WTC11 (cell line): ENCODE measurements at regions not wholly inside any gene's neighbourhood (a gene's known extent, or its start where the extent isn't known, plus 50 kb on each side); places are given as distances from the start of the nearest gene placed in this dataset.

Experiments
- ATAC-seq: fragments of 200-7000 bp; cut with Tn5 transposase; 2 replicates; pipeline ENCODE4 v1.10.0; 2021; ENCODE audit warnings: mild to moderate bottlenecking, moderate library complexity
- CTCF ChIA-PET: fragments of 300-600 bp; sonication (Branson Sonifier 250); formaldehyde crosslinking; loops from one replicate; lab custom pipeline; 2021; ENCODE audit warnings: antibody characterized with exemption; lab: Charles Lee
- POLR2A ChIA-PET: fragments of 350-600 bp; sonication (Branson Sonifier 250); formaldehyde crosslinking; loops from one replicate; lab custom pipeline; 2021; ENCODE audit warnings: antibody characterized with exemption; lab: Charles Lee
- DNase-seq: peaks from one replicate; pipeline ENCODE4 v3.0.0; 2021; ENCODE audit warnings: low spot score
- H3K27ac Mint-ChIP-seq: 2 replicates; pipeline ENCODE4 v1.8.0; 2021; ENCODE audit warnings: mixed read lengths
- H3K27me3 Mint-ChIP-seq: 2 replicates; pipeline ENCODE4 v1.8.0; 2021; ENCODE audit warnings: low read depth, mild to moderate bottlenecking, moderate library complexity, mixed read lengths
- H3K36me3 Mint-ChIP-seq: 2 replicates; pipeline ENCODE4 v1.8.0; 2021; ENCODE audit warnings: mixed read lengths
- H3K4me1 Mint-ChIP-seq: 2 replicates; pipeline ENCODE4 v1.8.0; 2022; ENCODE audit warnings: mixed read lengths
- H3K4me3 Mint-ChIP-seq: 2 replicates; pipeline ENCODE4 v1.8.0; 2021; ENCODE audit warnings: mild to moderate bottlenecking, moderate library complexity, mixed read lengths
- H3K9me3 Mint-ChIP-seq: 2 replicates; pipeline ENCODE4 v1.8.0; 2021; ENCODE audit warnings: mixed read lengths
- CBFB ChIP-seq: sonication (generic); formaldehyde crosslinking; IDR thresholded peaks from 2 replicates; pipeline ENCODE4 v1.8.1; 2022; ENCODE audit warnings: mild to moderate bottlenecking, low read depth, missing genetic modification reagents
- CDX4 ChIP-seq: fragments of 250-450 bp; sonication (Bioruptor Pico); IDR thresholded peaks from 2 replicates; pipeline ENCODE4 v1.9.0; 2021; ENCODE audit warnings: moderate library complexity, mild to moderate bottlenecking, inconsistent platforms, borderline replicate concordance
- FOXJ3 ChIP-seq: sonication (generic); formaldehyde crosslinking; IDR thresholded peaks from 2 replicates; pipeline ENCODE4 v1.9.0; 2021; ENCODE audit warnings: missing genetic modification reagents, mild to moderate bottlenecking, borderline replicate concordance
- HMGXB4 ChIP-seq: sonication (generic); formaldehyde crosslinking; IDR thresholded peaks from 2 replicates; pipeline ENCODE4 v1.8.1; 2023; ENCODE audit warnings: mild to moderate bottlenecking, moderate library complexity, missing genetic modification reagents
- JUN ChIP-seq: sonication (generic); formaldehyde crosslinking; IDR thresholded peaks from 2 replicates; pipeline ENCODE4 v1.8.0; 2023; ENCODE audit warnings: mild to moderate bottlenecking, missing genetic modification reagents
- KAT7 ChIP-seq: sonication (generic); formaldehyde crosslinking; IDR thresholded peaks from 2 replicates; pipeline ENCODE4 v1.8.1; 2023; ENCODE audit warnings: missing genetic modification reagents, mild to moderate bottlenecking, borderline replicate concordance
- NR3C1 ChIP-seq: sonication (generic); formaldehyde crosslinking; conservative IDR thresholded peaks from 2 replicates; pipeline ENCODE4 v1.8.1; 2023; ENCODE audit warnings: low read depth, mild to moderate bottlenecking, missing genetic modification reagents
- PRRX2 ChIP-seq: fragments of 250-450 bp; sonication (Bioruptor Pico); IDR thresholded peaks from 2 replicates; pipeline ENCODE4 v1.8.0; 2021; ENCODE audit warnings: mild to moderate bottlenecking
- SMAD4 ChIP-seq: sonication (generic); formaldehyde crosslinking; IDR thresholded peaks from 2 replicates; pipeline ENCODE4 v1.8.0; 2022; ENCODE audit warnings: mild to moderate bottlenecking, missing genetic modification reagents
- SOX15 ChIP-seq: fragments of 250-450 bp; sonication (Bioruptor Pico); IDR thresholded peaks from 2 replicates; pipeline ENCODE4 v1.9.0; 2021; ENCODE audit warnings: mild to moderate bottlenecking
- TEAD1 ChIP-seq: sonication (generic); formaldehyde crosslinking; IDR thresholded peaks from 2 replicates; pipeline ENCODE4 v1.8.0; 2022; ENCODE audit warnings: mild to moderate bottlenecking, missing genetic modification reagents
- ZNF121 ChIP-seq: sonication (generic); formaldehyde crosslinking; IDR thresholded peaks from 2 replicates; pipeline ENCODE4 v1.8.0; 2023; ENCODE audit warnings: missing genetic modification reagents
- ZNF219 ChIP-seq: sonication (generic); formaldehyde crosslinking; IDR thresholded peaks from 2 replicates; pipeline ENCODE4 v1.8.0; 2023; ENCODE audit warnings: missing genetic modification reagents, mild to moderate bottlenecking, borderline replicate concordance
- ZNF263 ChIP-seq: sonication (generic); formaldehyde crosslinking; IDR thresholded peaks from 2 replicates; pipeline ENCODE4 v1.8.1; 2022; ENCODE audit warnings: low read depth, mild to moderate bottlenecking, moderate library complexity, missing genetic modification reagents
- ZNF317 ChIP-seq: sonication (generic); formaldehyde crosslinking; IDR thresholded peaks from 2 replicates; pipeline ENCODE4 v1.8.1; 2023; ENCODE audit warnings: low read depth, mild to moderate bottlenecking, moderate library complexity, missing genetic modification reagents, borderline replicate concordance
- ZNF423 ChIP-seq: fragments of 250-450 bp; sonication (Bioruptor Pico); IDR thresholded peaks from 2 replicates; pipeline ENCODE4 v2.1.2; 2022; ENCODE audit warnings: mild to moderate bottlenecking, moderate library complexity
- ZNF671 ChIP-seq: fragments of 250-450 bp; sonication (Bioruptor Pico); IDR thresholded peaks from 2 replicates; pipeline ENCODE4 v1.8.0; 2021; ENCODE audit warnings: mild to moderate bottlenecking
- TF ChIP-seq, protein P1 (sequence below): sonication (generic); formaldehyde crosslinking; IDR thresholded peaks from 2 replicates; pipeline ENCODE4 v1.8.1; 2023; ENCODE audit warnings: mild to moderate bottlenecking, missing genetic modification reagents, moderate library complexity
- TF ChIP-seq, protein P2 (sequence below): fragments of 250-450 bp; sonication (Bioruptor Pico); IDR thresholded peaks from 2 replicates; pipeline ENCODE4 v1.9.0; 2021; ENCODE audit warnings: mild to moderate bottlenecking
- TF ChIP-seq, protein P3 (sequence below): sonication (generic); formaldehyde crosslinking; IDR thresholded peaks from 2 replicates; pipeline ENCODE4 v1.8.1; 2023; ENCODE audit warnings: mild to moderate bottlenecking, missing genetic modification reagents
- TF ChIP-seq, protein P4 (sequence below): fragments of 250-450 bp; sonication (Bioruptor Pico); IDR thresholded peaks from 2 replicates; pipeline ENCODE4 v2.1.2; 2022; ENCODE audit warnings: mild to moderate bottlenecking, moderate library complexity
- TF ChIP-seq, protein P5 (sequence below): fragments of 250-450 bp; sonication (Bioruptor Pico); IDR thresholded peaks from 2 replicates; pipeline ENCODE4 v1.9.0; 2021; ENCODE audit warnings: mild to moderate bottlenecking, borderline replicate concordance

GRCh38 chr9:88326936-88327335 lies 61.3 kb upstream of the SPIN1 start:
- H3K27ac Mint-ChIP-seq: no peak overlapping the region
- peaks cover 2% of the 10 kb centered on the region; the same call in 1 of the 2 replicates for H3K4me1 Mint-ChIP-seq
- POLR2A ChIA-PET: no interaction called here
- CTCF ChIA-PET: no interaction called here
- ATAC-seq (no peak), DNase-seq (no peak)
- peaks cover 3% of the 10 kb centered on the region; the same call in 1 of the 2 replicates for H3K36me3 Mint-ChIP-seq
- H3K4me3 Mint-ChIP-seq: no peak overlapping the region
- H3K27me3 Mint-ChIP-seq: no peaks in the 10 kb centered on the region
- H3K9me3 Mint-ChIP-seq: peaks cover 12% of the 10 kb centered on the region
- no peak for TF ChIP-seq ZNF317
- TF ChIP-seq TEAD1 (CRISPR knock-in tag): no peak
- TF ChIP-seq ZNF263 (CRISPR knock-in tag): no peak
- TF ChIP-seq ZNF219 (CRISPR knock-in tag): no peak
- TF ChIP-seq ZNF423 (CRISPR knock-in tag): no peak
- TF ChIP-seq HMGXB4 (CRISPR knock-in tag): no peak
- TF ChIP-seq, protein P1, sequence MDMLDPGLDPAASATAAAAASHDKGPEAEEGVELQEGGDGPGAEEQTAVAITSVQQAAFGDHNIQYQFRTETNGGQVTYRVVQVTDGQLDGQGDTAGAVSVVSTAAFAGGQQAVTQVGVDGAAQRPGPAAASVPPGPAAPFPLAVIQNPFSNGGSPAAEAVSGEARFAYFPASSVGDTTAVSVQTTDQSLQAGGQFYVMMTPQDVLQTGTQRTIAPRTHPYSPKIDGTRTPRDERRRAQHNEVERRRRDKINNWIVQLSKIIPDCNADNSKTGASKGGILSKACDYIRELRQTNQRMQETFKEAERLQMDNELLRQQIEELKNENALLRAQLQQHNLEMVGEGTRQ (CRISPR knock-in tag): no peak
- no peak for TF ChIP-seq JUN (CRISPR knock-in tag)
- no peak for TF ChIP-seq SMAD4 (CRISPR knock-in tag)
- TF ChIP-seq, protein P2, sequence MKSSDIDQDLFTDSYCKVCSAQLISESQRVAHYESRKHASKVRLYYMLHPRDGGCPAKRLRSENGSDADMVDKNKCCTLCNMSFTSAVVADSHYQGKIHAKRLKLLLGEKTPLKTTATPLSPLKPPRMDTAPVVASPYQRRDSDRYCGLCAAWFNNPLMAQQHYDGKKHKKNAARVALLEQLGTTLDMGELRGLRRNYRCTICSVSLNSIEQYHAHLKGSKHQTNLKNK (CRISPR knock-in tag): no peak
- TF ChIP-seq PRRX2 (CRISPR knock-in tag): no peak
- TF ChIP-seq, protein P3, sequence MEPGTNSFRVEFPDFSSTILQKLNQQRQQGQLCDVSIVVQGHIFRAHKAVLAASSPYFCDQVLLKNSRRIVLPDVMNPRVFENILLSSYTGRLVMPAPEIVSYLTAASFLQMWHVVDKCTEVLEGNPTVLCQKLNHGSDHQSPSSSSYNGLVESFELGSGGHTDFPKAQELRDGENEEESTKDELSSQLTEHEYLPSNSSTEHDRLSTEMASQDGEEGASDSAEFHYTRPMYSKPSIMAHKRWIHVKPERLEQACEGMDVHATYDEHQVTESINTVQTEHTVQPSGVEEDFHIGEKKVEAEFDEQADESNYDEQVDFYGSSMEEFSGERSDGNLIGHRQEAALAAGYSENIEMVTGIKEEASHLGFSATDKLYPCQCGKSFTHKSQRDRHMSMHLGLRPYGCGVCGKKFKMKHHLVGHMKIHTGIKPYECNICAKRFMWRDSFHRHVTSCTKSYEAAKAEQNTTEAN (CRISPR knock-in tag): no peak

DNA sequence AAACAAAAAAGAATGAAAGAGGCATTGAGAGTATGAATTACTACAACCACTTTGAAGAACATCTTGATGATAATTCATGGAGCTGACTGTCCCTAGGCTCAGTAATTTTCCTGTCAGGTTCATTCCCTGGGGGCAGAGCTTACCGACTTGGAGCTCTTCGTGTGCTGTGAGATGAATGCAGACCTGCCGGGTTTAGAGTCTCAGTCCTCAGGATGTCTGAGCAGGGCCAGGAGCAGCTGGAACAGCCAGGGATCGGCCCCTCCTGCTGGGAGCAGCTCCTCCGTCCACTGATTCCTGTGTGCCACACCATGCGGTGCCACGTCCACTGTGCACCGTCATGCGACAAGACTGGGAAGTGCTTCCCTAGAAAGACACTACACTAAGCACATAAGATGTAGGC lies 62.2 kb upstream of the SPIN1 start:
- ATAC-seq: no peak
- no peaks in the 10 kb centered on the region for H3K27me3 Mint-ChIP-seq
- no peak for DNase-seq
- TF ChIP-seq SOX15 (CRISPR knock-in tag) (no peak), CDX4 (CRISPR knock-in tag) (no peak), ZNF121 (CRISPR knock-in tag) (no peak)
- TF ChIP-seq, all 79 proteins: peak for 0
- H3K4me3 Mint-ChIP-seq: no peak overlapping the region
- H3K9me3 Mint-ChIP-seq: peaks cover 12% of the 10 kb centered on the region
- peaks cover 3% of the 10 kb centered on the region; the same call in 1 of the 2 replicates for H3K36me3 Mint-ChIP-seq
- POLR2A ChIA-PET: no interaction called here
- CTCF ChIA-PET: interaction anchor here (1.0 kb wide), 1 partner anchor 13 kb away, joined by 3 read pairs; no protein-coding TSS in a partner anchor
- peaks cover 2% of the 10 kb centered on the region; the same call in 1 of the 2 replicates for H3K4me1 Mint-ChIP-seq
- no peak overlapping the region; the same call in 1 of the 2 replicates for H3K27ac Mint-ChIP-seq

GRCh38 chr9:88322906-88323566 lies 65.2 kb upstream of the SPIN1 start:
- no peak overlapping the region for H3K27ac Mint-ChIP-seq
- H3K4me1 Mint-ChIP-seq: peaks cover 8% of the 10 kb centered on the region; the same call in 1 of the 2 replicates
- CTCF ChIA-PET: no interaction called here
- no peaks in the 10 kb centered on the region for H3K36me3 Mint-ChIP-seq
- DNase-seq: no peak
- POLR2A ChIA-PET: no interaction called here
- H3K9me3 Mint-ChIP-seq: no peaks in the 10 kb centered on the region
- no peak for ATAC-seq
- H3K27me3 Mint-ChIP-seq: no peaks in the 10 kb centered on the region
- no peak overlapping the region for H3K4me3 Mint-ChIP-seq
- no peak for TF ChIP-seq NR3C1 (CRISPR knock-in tag)
- TF ChIP-seq FOXJ3 (CRISPR knock-in tag): no peak
- no peak for TF ChIP-seq KAT7 (CRISPR knock-in tag)
- TF ChIP-seq ZNF671 (CRISPR knock-in tag): no peak
- no peak for TF ChIP-seq PRRX2 (CRISPR knock-in tag)
- TF ChIP-seq CBFB (CRISPR knock-in tag): no peak
- TF ChIP-seq, protein P4, sequence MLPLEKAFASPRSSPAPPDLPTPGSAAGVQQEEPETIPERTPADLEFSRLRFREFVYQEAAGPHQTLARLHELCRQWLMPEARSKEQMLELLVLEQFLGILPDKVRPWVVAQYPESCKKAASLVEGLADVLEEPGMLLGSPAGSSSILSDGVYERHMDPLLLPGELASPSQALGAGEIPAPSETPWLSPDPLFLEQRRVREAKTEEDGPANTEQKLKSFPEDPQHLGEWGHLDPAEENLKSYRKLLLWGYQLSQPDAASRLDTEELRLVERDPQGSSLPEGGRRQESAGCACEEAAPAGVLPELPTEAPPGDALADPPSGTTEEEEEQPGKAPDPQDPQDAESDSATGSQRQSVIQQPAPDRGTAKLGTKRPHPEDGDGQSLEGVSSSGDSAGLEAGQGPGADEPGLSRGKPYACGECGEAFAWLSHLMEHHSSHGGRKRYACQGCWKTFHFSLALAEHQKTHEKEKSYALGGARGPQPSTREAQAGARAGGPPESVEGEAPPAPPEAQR (CRISPR knock-in tag): no peak
- TF ChIP-seq, protein P5, sequence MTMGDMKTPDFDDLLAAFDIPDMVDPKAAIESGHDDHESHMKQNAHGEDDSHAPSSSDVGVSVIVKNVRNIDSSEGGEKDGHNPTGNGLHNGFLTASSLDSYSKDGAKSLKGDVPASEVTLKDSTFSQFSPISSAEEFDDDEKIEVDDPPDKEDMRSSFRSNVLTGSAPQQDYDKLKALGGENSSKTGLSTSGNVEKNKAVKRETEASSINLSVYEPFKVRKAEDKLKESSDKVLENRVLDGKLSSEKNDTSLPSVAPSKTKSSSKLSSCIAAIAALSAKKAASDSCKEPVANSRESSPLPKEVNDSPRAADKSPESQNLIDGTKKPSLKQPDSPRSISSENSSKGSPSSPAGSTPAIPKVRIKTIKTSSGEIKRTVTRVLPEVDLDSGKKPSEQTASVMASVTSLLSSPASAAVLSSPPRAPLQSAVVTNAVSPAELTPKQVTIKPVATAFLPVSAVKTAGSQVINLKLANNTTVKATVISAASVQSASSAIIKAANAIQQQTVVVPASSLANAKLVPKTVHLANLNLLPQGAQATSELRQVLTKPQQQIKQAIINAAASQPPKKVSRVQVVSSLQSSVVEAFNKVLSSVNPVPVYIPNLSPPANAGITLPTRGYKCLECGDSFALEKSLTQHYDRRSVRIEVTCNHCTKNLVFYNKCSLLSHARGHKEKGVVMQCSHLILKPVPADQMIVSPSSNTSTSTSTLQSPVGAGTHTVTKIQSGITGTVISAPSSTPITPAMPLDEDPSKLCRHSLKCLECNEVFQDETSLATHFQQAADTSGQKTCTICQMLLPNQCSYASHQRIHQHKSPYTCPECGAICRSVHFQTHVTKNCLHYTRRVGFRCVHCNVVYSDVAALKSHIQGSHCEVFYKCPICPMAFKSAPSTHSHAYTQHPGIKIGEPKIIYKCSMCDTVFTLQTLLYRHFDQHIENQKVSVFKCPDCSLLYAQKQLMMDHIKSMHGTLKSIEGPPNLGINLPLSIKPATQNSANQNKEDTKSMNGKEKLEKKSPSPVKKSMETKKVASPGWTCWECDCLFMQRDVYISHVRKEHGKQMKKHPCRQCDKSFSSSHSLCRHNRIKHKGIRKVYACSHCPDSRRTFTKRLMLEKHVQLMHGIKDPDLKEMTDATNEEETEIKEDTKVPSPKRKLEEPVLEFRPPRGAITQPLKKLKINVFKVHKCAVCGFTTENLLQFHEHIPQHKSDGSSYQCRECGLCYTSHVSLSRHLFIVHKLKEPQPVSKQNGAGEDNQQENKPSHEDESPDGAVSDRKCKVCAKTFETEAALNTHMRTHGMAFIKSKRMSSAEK (CRISPR knock-in tag): no peak
